Gastroesophageal sphincter (tissue), 4 donors: ENCODE measurements at regions not wholly inside any gene's neighbourhood (a gene's known extent, or its start where the extent isn't known, plus 50 kb on each side); places are given as distances from the start of the nearest gene placed in this dataset.

ENCODE experiments used
- ATAC-seq: fragments of 150-250 bp; one replicate; pipeline ENCODE4 v1.9.1; 2016; ENCODE audit warnings: mild to moderate bottlenecking, moderate library complexity
- H3K27ac ChIP-seq, 4 donors: fragments of 200-600 bp; sonication (generic) in 3 of 4; 1 replicate in 3 of 4; 2 replicates in 1 of 4; pipeline ENCODE4 v1.5.1; 2016 to 2019
- H3K27me3 ChIP-seq: fragments of 200-600 bp; sonication (generic); one replicate; pipeline ENCODE4 v1.5.1; 2019
- H3K36me3 ChIP-seq, 2 donors: fragments of 200-600 bp; sonication (generic); one replicate each; pipeline ENCODE4 v1.5.1; 2019; ENCODE audit warnings: control low read depth in 1 of 2
- H3K4me1 ChIP-seq, 3 donors: fragments of 200-600 bp; sonication (generic); 1 replicate in 2 of 3; 2 replicates in 1 of 3; pipeline ENCODE4 v1.5.1; 2016 to 2019; ENCODE audit warnings: control low read depth in 2 of 3
- H3K4me3 ChIP-seq, 2 donors: fragments of 200-600 bp; sonication (generic); one replicate each; pipeline ENCODE4 v1.5.1; 2019; ENCODE audit warnings: mild to moderate bottlenecking in 1 of 2, moderate library complexity in 1 of 2
- H3K9me3 ChIP-seq, 3 donors: fragments of 200-600 bp; sonication (generic); one replicate each; pipeline ENCODE4 v1.5.1; 2017 to 2019; ENCODE audit warnings: control low read depth in 2 of 3
- EP300 ChIP-seq: sonication (generic); formaldehyde crosslinking; IDR thresholded peaks from one replicate; pipeline ENCODE4 v1.6.1; 2017; ENCODE audit warnings: antibody characterized with exemption, mild to moderate bottlenecking
- POLR2A ChIP-seq, 2 donors: fragments of 450-650 bp; IDR thresholded peaks; one replicate each; pipeline ENCODE4 v1.6.1; 2017; ENCODE audit warnings: antibody characterized with exemption in 2 of 2, mild to moderate bottlenecking in 2 of 2, moderate library complexity in 1 of 2
- POLR2AphosphoS5 ChIP-seq: sonication (generic); formaldehyde crosslinking; IDR thresholded peaks from one replicate; pipeline ENCODE4 v1.6.1; 2017; ENCODE audit warnings: antibody characterized with exemption
- WGBS, 2 donors: methylation state at CpG; one replicate each; pipeline ENCODE4 v1.1.5; 2018; ENCODE audit warnings: low coverage in 1 of 2; 5-methylcytosine and 5-hydroxymethylcytosine counted together
- TF ChIP-seq, protein P1 (sequence below), 4 experiments: fragments of 200-600 bp in 2 of 4; fragments of 450-650 bp in 2 of 4; sonication (generic) in 1 of 4; IDR thresholded peaks; one replicate each; pipeline ENCODE4 v1.5.1; 2017 to 2019; ENCODE audit warnings: antibody characterized with exemption in 4 of 4, mild to moderate bottlenecking in 2 of 4, moderate library complexity in 2 of 4

- no peak for ATAC-seq
- H3K4me1 ChIP-seq, result no peaks in the 10 kb centered on the region
- TF ChIP-seq POLR2AphosphoS5, result no peak
- TF ChIP-seq, protein P1, sequence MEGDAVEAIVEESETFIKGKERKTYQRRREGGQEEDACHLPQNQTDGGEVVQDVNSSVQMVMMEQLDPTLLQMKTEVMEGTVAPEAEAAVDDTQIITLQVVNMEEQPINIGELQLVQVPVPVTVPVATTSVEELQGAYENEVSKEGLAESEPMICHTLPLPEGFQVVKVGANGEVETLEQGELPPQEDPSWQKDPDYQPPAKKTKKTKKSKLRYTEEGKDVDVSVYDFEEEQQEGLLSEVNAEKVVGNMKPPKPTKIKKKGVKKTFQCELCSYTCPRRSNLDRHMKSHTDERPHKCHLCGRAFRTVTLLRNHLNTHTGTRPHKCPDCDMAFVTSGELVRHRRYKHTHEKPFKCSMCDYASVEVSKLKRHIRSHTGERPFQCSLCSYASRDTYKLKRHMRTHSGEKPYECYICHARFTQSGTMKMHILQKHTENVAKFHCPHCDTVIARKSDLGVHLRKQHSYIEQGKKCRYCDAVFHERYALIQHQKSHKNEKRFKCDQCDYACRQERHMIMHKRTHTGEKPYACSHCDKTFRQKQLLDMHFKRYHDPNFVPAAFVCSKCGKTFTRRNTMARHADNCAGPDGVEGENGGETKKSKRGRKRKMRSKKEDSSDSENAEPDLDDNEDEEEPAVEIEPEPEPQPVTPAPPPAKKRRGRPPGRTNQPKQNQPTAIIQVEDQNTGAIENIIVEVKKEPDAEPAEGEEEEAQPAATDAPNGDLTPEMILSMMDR (IDR thresholded peaks at IDR 0.05), result no peak
- peaks cover 36% of the 10 kb centered on the region for H3K27me3 ChIP-seq
- H3K9me3 ChIP-seq, result peaks cover 0 to 28% (median 0%) of the 10 kb centered on the region in 3 donors
- H3K27ac ChIP-seq, result no peak overlapping the region
- H3K36me3 ChIP-seq, result no peaks in the 10 kb centered on the region
- WGBS, 2 donors, result 58 to 80% methylated on average over 1 to 5 of the region's 6 CpGs
- no peak overlapping the region for H3K4me3 ChIP-seq
These were observed 89.1 kb upstream of the FOXA2 start for GRCh38 chr20:22673467-22673866.

DNA sequence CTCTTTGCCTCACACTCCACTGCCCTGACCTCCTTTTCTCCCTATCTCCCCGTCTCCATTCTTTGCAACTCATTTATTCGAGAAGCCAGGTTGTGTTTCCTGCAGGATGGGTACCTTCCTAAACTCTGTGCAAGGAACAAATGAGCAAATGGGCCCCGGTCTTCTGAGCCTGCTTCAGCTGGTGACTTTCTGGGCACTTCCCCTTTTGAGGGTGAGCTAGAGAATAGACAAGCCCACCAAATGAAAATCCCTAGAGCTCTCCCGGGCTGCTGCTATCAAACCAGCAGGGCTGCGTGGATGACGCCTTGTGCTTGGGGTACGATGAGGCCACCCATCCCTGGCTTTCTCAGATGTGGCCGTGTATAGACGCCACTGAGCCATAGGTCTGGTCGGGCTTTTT, 91.0 kb upstream of the FOXA2 start:
- H3K9me3 ChIP-seq, result peaks cover 0 to 23% (median 0%) of the 10 kb centered on the region in 3 donors
- no peak for TF ChIP-seq POLR2AphosphoS5
- TF ChIP-seq EP300, result no peak
- no peak for TF ChIP-seq POLR2A (IDR thresholded peaks at IDR 0.05)
- TF ChIP-seq, protein P1 (IDR thresholded peaks at IDR 0.05), result no peak
- H3K4me3 ChIP-seq, result no peak overlapping the region
- H3K4me1 ChIP-seq, result no peaks in the 10 kb centered on the region
- no peaks in the 10 kb centered on the region for H3K36me3 ChIP-seq
- peaks cover 40% of the 10 kb centered on the region for H3K27me3 ChIP-seq
- H3K27ac ChIP-seq, result no peak overlapping the region
- no peak for ATAC-seq
- WGBS, 2 donors, result 71% methylated on average over 8 of the region's 10 CpGs; no CpG with 5 or more reads in 1 of the 2 donors

DNA sequence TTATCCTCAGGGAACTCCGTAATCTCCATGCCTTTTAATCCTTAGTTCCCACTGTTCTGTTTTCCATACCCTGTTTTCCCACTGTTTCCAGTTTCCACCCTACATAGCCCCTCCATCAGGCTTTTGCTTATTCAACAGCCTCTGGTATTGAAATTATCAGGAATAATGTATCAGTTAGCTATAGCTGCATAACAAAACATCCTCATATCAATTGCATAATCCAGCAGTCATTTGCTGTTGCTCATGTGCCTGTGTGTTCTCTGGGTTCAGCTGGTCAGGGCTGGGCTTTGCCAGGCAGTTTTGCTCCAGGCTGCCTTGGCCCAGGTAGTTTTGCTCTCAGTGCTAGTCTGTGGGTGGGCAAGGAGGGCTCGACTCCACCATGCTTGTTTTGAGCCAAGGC, 94.3 kb upstream of the FOXA2 start:
- Histone ChIP-seq H3K9me3 (peaks cover 0 to 10% (median 0%) of the 10 kb centered on the region in 3 donors), H3K4me3 (no peak overlapping the region), H3K36me3 (no peaks in the 10 kb centered on the region), H3K27me3 (peaks cover 50% of the 10 kb centered on the region), H3K4me1 (no peaks in the 10 kb centered on the region), H3K27ac (no peak overlapping the region)
- no peak for ATAC-seq
- 90 to 100% methylated on average over 1 to 2 of the region's 2 CpGs for WGBS, 2 donors
- TF ChIP-seq POLR2A (IDR thresholded peaks at IDR 0.05) (no peak), POLR2AphosphoS5 (no peak), EP300 (no peak)
- TF ChIP-seq, protein P1 (IDR thresholded peaks at IDR 0.05), result no peak

DNA sequence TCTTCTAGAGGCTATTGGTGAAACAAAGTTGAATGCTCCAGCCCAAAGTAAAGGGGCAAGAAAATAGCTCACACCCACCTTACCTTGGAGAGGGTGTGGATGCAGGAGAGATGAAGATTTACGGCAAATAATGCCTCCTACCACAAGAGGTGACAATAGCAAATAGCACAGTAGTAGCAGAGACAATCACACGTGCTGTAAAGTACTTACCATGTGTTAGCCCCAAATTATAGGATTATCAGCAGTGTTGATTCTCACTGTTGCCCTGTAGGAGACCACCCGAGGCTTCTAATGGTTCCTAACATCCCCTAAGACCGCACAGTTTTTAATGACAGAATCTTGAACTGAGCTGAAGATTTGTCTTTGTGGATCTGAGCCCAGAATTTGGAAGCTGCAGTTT, 94.8 kb upstream of the FOXA2 start:
- TF ChIP-seq EP300 (no peak), POLR2AphosphoS5 (no peak), POLR2A (IDR thresholded peaks at IDR 0.05) (no peak)
- TF ChIP-seq, protein P1 (IDR thresholded peaks at IDR 0.05), result no peak
- peaks cover 0 to 5% (median 0%) of the 10 kb centered on the region in 3 donors for H3K4me1 ChIP-seq
- H3K4me3 ChIP-seq, result no peak overlapping the region
- no peak for ATAC-seq
- 59 to 64% methylated on average over 4 of the region's 4 CpGs for WGBS, 2 donors
- no peaks in the 10 kb centered on the region for H3K36me3 ChIP-seq
- H3K27ac ChIP-seq, result no peak overlapping the region
- H3K9me3 ChIP-seq, result peaks cover 0 to 10% (median 0%) of the 10 kb centered on the region in 3 donors
- H3K27me3 ChIP-seq, result peaks cover 49% of the 10 kb centered on the region

- Histone ChIP-seq H3K4me1 (peaks cover 0 to 6% (median 0%) of the 10 kb centered on the region in 3 donors), H3K36me3 (no peaks in the 10 kb centered on the region), H3K4me3 (no peak overlapping the region), H3K27me3 (peaks cover 45% of the 10 kb centered on the region), H3K27ac (no peak overlapping the region), H3K9me3 (peaks cover 0 to 10% (median 0%) of the 10 kb centered on the region in 3 donors)
- ATAC-seq, result no peak
- TF ChIP-seq, protein P1 (IDR thresholded peaks at IDR 0.05), result no peak
- 49 to 57% methylated on average over 8 to 9 of the region's 9 CpGs for WGBS, 2 donors
These were observed 95.8 kb upstream of the FOXA2 start for GRCh38 chr20:22680031-22680740.
